Frontal cortex (tissue), 3 donors: ENCODE measurements at regions not wholly inside any gene's neighbourhood (a gene's known extent, or its start where the extent isn't known, plus 50 kb on each side); places are given as distances from the start of the nearest gene placed in this dataset.

ENCODE experiments used
- DNase-seq, 2 donors: peaks; one replicate each; pipeline ENCODE4 v3.0.0; 2012; ENCODE audit warnings: low spot score in 2 of 2
- FAIRE-seq: peaks from 2 replicates; lab custom pipeline; 2012; peaks lifted over from hg19 to GRCh38; lab: Jason Lieb, UNC
- donor health status: control.
- donor health status: control.
- donor health status: control.

- DNase-seq (no peak), FAIRE-seq (no peak)
Observed at GRCh38 chrX:38982370-38982769, 181.1 kb downstream of the MID1IP1 start.

- FAIRE-seq (no peak), DNase-seq (no peak)
Observed at GRCh38 chrX:38982843-38983242, 181.6 kb downstream of the MID1IP1 start.

GRCh38 chrX:38985375-38985774, 184.1 kb downstream of the MID1IP1 start:
- DNase-seq (peak; percentile 5), FAIRE-seq (no peak)

GRCh38 chrX:38985945-38986344, 184.7 kb downstream of the MID1IP1 start:
- FAIRE-seq (no peak), DNase-seq (no peak)

- FAIRE-seq = no peak
Observed at GRCh38 chrX:38986586-38986985, 185.3 kb downstream of the MID1IP1 start.

GRCh38 chrX:38987198-38987651, 186.0 kb downstream of the MID1IP1 start:
- DNase-seq (no peak), FAIRE-seq (no peak)

More at GRCh38 chrX:38986586-38986985, 185.3 kb downstream of the MID1IP1 start:
- DNase-seq = no peak

- FAIRE-seq (no peak), DNase-seq (no peak)
Observed at GRCh38 chrX:38988301-38988700, 187.0 kb downstream of the MID1IP1 start.

- FAIRE-seq (no peak), DNase-seq (no peak)
Observed at GRCh38 chrX:38989076-38989475, 187.8 kb downstream of the MID1IP1 start.

GRCh38 chrX:38991656-38992440, 190.6 kb downstream of the MID1IP1 start:
- DNase-seq (no peak), FAIRE-seq (no peak)

- no peak for FAIRE-seq
- DNase-seq = no peak
Observed at GRCh38 chrX:38992441-38993096, 191.3 kb downstream of the MID1IP1 start.

GRCh38 chrX:38993500-38993899, 192.2 kb downstream of the MID1IP1 start:
- DNase-seq (no peak), FAIRE-seq (no peak)

GRCh38 chrX:38999099-38999498, 197.8 kb downstream of the MID1IP1 start:
- no peak for FAIRE-seq
- DNase-seq = no peak

GRCh38 chrX:38999967-39000745, 198.9 kb downstream of the MID1IP1 start:
- DNase-seq (no peak), FAIRE-seq (no peak)

- FAIRE-seq = no peak
- no peak for DNase-seq
Observed at GRCh38 chrX:39000802-39001201, 199.5 kb downstream of the MID1IP1 start.

- DNase-seq (no peak), FAIRE-seq (no peak)
Observed at GRCh38 chrX:39002466-39002865, 201.2 kb downstream of the MID1IP1 start.

GRCh38 chrX:39008549-39008948, 207.3 kb downstream of the MID1IP1 start:
- DNase-seq (no peak), FAIRE-seq (no peak)

GRCh38 chrX:39011454-39012221, 210.4 kb downstream of the MID1IP1 start:
- DNase-seq (no peak), FAIRE-seq (no peak)

- DNase-seq (no peak), FAIRE-seq (no peak)
Observed at GRCh38 chrX:39012621-39013111, 211.4 kb downstream of the MID1IP1 start.

- DNase-seq = no peak
- no peak for FAIRE-seq
Observed at GRCh38 chrX:39016556-39016955, 215.3 kb downstream of the MID1IP1 start.

- FAIRE-seq (no peak), DNase-seq (no peak)
Observed at GRCh38 chrX:39017077-39017476, 215.8 kb downstream of the MID1IP1 start.
